Stimulated activated CD8-positive, alpha-beta memory T cell treated with anti-CD3 and anti-CD28 coated beads, Interleukin-15, amount 100 ng/mL, for 24 hours (primary cell): ENCODE measurements at regions not wholly inside any gene's neighbourhood (a gene's known extent, or its start where the extent isn't known, plus 50 kb on each side); places are given as distances from the start of the nearest gene placed in this dataset.

ENCODE experiments used
- DNase-seq: peaks from one replicate; pipeline ENCODE4 v3.0.0-alpha.2; 2020; ENCODE audit warnings: low read depth

- peak; percentile 61 for DNase-seq
Measured at GRCh38 chr5:34486160-34486848, 169.8 kb upstream of the RAI14 start.

DNA sequence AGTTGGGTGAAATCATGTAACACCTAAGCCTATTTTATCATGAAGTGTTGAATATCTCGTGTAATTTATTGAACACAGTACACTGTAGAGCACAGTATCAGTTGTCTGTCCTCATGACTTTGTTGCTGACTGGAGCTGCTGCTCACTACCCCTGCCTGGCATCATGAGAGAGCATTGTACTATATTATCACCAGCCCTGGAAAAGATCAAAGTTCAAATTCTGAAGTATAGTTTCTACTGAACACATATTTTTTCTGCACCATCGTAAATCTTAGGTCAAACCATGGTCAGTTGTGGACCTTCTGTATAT, 169.3 kb upstream of the RAI14 start:
- DNase-seq, result no peak

DNA sequence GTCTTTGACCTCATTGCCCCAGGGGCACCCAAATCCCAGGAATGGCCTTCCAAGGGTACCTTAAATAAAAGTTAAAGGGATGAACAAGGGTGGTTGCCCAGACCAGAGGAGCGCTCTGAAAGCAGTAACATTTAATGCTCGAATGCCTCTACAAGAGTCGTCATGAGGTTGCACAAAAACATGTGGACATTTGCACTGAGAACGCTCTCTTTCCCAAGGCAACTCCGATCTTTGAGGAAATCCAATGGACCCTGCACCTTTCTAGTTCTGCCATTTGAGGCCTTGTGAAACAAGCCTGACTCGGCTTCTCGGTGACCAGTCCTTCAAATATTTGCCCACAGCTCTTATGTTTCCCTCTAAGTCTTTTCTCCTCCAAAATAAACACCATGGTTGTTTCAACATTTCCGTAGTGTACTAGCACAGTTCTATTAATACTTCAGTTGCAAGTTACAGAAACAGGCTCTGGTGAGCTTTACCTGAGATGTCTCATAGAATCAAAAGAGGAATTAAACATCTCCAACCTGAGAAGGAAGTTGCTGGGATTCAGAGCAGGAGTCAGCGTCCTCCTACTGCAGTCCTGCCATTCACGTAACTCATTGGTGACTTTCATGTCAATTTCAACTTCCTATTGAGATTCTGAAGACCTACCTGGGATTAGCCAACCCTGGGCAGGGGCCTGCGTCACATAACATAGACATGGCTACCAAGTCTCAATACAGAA, 168.8 kb upstream of the RAI14 start:
- DNase-seq, result no peak

DNA sequence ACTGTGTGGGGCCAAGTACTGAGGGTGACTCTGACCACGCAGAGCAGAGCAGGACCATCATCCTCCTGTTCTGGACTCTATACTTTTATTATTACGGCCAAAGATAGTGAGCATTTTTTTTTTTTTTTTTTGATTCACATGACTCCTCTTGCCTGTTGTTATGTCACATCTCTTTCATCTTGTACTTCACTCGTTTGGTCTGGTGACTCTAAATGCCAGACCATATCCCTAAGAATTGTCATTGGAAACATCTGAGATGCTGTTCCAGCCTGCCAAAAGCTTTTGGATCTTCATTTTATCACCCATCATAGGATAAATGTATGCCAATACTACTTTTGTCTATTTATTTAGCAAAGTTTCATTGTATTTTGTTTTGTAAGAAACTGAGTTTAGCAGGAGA, 168.2 kb upstream of the RAI14 start:
- no peak for DNase-seq

DNA sequence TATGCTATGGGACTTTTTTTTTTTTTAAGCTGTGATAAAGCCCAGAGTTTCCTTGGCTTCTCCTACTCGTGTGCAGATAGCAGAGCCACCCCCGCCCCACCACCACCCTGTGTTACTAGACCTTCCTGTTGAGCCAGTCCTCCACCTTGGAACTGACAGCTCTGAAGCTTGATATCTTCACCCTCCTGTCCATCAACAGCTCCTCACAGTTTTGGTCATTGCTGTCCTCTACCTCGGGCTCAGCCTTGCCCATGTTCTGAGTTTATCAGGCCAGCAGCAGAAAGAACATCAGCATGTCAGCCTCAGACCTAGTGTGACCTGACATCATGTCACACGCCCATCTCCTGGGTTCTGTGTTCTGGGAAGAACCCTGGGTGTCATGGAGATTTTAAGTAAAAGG, 167.1 kb upstream of the RAI14 start:
- no peak for DNase-seq

- no peak for DNase-seq
Measured at GRCh38 chr5:34490506-34491250, 165.4 kb upstream of the RAI14 start.

GRCh38 chr5:34491251-34491620, 164.9 kb upstream of the RAI14 start:
- DNase-seq, result no peak

GRCh38 chr5:34494111-34494755, 161.9 kb upstream of the RAI14 start:
- no peak for DNase-seq

DNA sequence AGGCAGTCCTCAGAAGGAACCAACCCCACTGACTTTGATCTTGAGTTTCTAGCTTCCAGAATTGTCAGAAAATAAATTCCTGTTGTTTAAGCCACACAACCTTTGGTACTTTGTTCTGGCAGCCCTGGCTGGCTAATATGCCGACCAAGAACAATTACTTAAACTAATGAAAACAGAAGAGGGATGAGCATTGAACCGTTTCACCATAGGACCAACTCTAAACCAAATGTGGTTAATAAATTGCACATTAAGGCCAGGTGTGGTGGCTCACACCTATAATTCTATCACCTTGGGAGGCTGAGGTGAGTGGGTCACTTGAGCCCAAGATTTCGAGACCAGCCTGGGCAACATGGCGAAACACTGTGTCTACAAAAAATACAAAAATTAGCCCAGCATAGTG, 160.9 kb upstream of the RAI14 start:
- DNase-seq, result no peak

DNA sequence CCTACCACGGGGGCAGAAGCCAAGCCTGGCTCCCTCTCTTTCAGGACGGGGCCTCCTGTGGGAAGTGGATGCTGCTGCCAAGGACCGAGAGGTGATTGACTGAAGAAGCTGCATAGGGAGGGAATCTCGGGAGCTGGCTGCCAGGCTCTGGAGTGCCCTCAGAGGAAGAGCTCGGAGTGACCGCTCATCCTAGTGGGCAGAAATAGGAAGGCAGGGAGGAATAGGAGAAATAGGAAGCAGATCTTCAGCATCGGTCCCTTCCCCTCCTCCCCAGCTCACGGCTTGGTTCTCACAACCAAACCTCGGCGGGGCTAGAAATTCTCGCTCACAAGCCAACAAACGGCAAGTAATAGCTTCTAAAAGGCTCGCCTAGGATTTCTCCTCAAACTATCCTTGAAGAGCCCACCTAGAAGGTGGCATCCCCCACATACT, 159.9 kb upstream of the RAI14 start:
- no peak for DNase-seq

GRCh38 chr5:34496701-34497469, 159.2 kb upstream of the RAI14 start:
- no peak for DNase-seq

DNA sequence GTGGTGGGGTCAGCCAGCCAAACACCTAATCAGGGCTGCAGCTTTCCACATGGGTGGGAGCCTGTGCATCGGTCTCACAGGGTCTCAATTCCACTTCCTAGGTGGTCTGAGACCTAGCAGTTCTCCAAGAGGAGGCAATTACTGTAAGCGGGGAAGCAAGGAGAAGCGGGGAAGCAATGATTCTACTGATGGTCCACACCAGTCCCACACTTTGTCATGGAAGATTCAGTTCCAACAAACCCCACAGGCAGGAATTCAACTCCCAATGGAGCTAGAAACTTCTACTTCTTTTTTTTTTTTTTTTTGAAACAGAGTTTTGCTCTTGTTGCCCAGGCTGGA, 158.7 kb upstream of the RAI14 start:
- no peak for DNase-seq

DNA sequence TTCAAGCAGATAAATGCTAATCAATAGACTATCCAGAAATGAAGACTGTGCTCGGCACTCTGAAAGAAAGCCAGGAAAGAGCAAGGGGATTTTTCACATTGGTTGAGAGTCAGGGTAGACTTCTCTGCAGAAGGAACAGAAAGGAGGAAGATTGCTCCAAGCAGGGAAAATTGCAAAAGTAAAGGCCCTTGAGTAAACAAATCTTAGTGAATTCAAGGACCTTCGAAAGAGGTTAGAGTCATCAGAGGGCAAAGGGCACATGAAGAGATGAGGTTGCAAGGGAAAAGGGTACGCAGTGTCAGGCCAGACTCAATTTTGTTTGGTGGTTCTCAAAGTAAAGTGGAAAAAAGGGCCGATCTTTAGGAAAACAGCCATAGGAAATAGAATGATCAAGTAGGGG, 157.6 kb upstream of the RAI14 start:
- no peak for DNase-seq

- no peak for DNase-seq
Measured at GRCh38 chr5:34499001-34499734, 157.0 kb upstream of the RAI14 start.

DNA sequence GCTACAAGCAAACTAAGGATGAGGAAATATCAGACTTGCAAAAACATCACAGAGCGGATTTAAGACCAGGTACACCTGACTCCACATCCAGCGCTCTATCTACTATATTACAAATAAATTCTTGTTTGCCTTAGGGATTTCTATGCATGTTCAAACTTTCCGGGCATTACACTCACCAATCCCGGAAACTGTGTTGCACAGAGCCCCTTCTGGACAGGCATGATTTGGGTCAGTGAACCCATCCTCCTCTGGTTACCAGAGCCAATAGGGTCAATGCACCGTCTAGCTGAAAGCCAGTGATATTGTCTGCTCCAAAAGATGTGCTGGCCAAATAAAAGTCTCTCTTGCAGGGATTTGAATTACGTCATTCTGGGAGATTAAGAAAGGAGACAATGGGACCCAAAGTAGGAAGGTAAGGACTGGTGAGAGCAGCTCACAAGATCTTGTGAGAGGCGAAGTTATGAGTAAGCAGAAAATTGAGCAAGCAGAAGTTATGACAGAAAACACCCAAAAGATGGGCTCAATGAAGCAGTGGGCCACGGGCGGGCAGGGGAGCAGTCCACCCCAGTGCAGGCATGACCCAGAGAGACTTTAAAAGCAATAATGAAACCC, 155.8 kb upstream of the RAI14 start:
- DNase-seq, result no peak

DNA sequence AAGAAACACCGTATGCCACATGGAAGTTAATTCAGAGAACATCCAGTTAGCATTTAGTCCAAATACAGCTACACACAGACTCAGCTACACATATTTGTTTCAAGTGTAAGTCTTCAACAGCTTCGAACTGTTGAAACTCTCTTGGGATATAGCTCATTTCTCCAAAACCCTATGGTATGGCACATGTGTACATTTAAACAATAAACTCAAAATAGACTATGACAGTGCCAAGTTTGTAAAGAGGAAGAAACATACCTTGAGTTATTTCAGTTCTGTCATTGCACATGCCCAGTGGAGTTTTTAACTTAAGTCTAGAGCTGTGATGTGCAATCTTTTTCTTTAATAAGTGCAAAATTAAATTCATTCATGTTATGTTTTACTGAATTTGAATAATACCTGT, 155.1 kb upstream of the RAI14 start:
- DNase-seq, result no peak

DNA sequence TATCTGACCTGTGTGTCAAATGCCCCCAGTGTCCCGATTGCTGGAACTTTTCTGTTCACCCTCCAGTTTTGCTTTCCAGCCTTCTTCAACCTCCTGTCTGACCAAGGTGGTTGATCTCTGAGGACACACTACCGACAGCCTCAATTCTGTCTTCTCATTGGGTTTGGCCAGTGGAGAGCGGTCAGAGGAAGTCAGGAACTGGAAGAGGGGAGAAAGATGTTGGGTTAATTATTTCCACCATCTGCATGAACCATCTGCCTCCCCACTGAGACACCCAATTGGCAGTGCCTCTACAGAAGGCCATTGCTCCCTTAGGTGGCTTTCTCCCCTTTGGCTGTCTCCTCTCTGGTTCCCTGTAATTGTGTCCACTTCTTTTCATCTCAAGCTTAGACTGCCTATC, 154.3 kb upstream of the RAI14 start:
- no peak for DNase-seq

DNA sequence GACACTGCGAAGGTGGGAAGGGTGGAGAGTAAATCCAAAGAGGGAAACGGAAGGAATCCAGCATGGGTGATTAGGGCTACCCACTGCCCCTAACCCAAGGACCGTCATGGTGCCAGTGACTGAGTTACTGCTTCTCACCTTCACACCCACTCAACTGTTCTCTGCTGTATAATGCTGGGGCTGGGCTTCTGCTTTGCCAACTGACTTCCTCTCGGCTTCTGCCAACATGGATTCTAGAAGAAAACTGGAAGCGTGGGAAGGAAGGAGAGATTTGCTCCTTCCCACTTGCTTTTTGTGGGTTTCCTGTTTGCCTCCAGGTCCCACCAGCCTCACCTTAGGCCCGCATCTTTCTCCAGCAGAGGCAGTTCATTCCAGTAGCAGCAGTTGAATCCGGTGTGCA, 153.5 kb upstream of the RAI14 start:
- DNase-seq, result no peak

DNA sequence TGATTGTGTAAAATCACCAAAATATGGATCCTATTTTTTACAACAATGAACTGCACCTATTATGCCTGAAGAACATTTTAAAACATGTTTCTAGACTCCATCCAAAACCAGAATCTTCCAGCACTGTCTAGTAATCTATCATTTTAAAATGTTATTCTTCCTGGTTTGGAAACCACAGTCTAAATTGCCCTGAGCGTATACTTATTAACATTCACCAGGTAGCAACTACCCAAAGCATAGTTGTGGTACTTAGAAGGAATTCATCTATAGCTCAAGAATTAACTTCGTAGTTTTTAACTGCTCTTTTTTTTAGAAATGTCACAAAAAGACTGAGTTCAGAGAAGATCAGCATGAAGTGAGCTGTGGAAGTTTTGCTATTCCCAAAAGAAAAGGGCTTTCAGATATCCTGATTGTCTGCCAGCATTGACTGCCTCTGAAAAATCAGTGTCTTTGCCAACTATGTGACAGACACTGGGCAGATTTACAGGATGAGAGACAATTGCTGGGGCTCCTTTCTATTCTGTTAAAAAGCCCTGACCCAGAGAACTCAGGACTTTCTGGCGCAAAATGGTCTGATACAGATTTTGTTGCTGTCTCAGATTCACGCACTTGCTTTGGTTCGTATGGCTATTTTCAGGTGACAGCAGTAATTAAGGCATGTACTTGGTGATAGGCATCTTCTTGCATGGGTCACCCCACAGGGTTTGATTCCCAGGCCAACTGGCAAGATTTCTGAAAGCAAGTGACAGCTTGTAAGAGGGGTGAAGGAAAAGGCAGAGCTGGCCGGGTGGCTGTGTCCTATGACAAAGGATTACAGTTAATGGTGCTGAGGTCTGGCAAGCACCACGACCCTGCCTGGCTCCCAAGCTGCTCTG, 152.5 kb upstream of the RAI14 start:
- no peak for DNase-seq

DNA sequence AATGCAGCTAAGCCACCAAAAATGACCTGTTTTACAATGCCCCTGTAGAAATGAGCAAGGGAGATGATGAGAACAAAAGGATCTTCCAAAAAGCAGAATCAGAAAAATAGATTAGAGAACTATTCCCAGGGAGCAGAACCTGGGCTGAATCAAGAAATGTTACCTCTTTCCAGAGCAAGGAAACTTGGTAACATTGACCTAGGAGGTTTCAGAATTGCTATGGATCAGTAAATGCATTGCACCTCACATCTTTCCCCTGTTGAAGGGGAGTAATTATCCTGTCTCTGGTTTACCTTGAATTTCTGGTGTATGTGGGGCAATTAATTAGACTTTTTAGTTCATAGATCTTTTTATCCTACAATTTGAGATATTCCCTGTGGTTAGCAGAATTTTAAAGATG, 151.2 kb upstream of the RAI14 start:
- no peak for DNase-seq
